ENCODE measurements at regions not wholly inside any gene's neighbourhood (a gene's known extent, or its start where the extent isn't known, plus 50 kb on each side); places are given as distances from the start of the nearest gene placed in this dataset.

DNA sequence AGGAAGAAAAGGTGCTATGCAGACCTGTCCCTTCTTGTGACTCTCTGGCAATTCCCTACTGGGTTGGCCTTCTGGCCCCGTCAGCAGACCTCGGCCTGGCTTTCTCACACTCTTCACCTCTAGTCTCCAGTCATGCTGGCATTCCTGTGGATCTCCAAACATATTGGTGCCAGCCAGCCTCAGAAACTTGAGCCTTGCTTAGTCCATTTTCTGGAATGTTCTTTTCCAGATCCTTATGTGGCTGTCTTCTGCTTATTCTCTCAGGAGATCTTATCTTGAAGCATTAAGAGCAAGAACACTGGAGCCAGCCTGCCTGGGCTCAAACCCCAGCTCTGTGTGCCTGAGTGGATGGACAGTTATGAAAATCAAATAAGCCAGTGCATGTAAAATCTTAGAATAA lies 88.2 kb upstream of the NTRK3 start:
- TF ChIP-seq TAF1 (IDR thresholded peaks at IDR 0.05; ENCODE audit: low read depth) = no peak
- no peak for TF ChIP-seq TEAD4 (IDR thresholded peaks at IDR 0.05)
- TF ChIP-seq RAD21 (IDR thresholded peaks at IDR 0.05; ENCODE audit: low read depth) = no peak

All from Ishikawa (cell line).